ENCODE measurements at regions not wholly inside any gene's neighbourhood (a gene's known extent, or its start where the extent isn't known, plus 50 kb on each side); places are given as distances from the start of the nearest gene placed in this dataset.

DNA sequence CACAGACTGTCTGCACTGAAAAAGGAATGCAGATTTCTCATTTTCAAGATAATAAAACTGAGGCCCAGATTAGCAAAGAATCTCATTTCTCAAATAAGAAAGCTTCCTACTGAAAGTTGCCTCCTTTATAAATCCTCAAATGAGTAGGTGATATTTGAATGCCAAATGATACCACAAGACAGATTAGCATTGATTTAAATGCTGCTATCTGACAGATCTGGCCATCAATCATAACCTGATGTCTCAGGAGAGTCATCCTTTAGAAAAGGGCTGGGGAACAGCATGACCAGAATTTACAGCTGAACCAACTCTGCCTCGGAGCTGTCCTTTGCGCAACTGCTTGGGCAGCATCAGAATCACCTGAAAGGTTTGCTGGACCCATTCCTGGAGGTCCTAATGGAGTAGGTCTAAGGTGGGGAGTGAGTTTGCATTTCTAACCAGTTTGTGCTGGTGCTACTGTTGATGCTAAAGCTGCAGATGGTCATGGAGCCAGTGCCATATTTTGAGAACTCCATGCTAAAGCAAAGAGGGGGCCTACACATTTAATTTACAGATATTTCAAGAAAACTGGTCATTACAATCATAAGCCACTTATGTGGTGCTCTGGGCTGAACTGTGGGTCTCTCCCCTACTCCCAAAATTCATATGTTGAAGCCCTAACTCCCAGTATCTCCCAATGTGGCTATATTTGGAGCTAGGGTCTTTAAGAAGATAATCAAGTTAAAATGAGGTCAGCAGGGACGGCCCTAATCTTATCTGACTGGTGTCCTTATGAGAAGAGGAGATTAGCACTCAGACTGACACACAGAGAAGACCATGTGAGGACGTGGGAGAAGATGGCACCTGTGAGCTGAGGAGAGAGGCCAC is 295.5 kb upstream of the JARID2 start:
- TF ChIP-seq GATA2 (IDR thresholded peaks at IDR 0.05; ENCODE audit: low read depth, low read length) (no peak), GATA3 (IDR thresholded peaks at IDR 0.05; ENCODE audit: low read depth, low read length) (no peak)
